ENCODE measurements at regions not wholly inside any gene's neighbourhood (a gene's known extent, or its start where the extent isn't known, plus 50 kb on each side); places are given as distances from the start of the nearest gene placed in this dataset.
"Not testable (repeated sequence)": the region's sequence is repeated elsewhere in the genome, so short reads cannot be mapped to it uniquely, and the experiment has no call there.

DNA sequence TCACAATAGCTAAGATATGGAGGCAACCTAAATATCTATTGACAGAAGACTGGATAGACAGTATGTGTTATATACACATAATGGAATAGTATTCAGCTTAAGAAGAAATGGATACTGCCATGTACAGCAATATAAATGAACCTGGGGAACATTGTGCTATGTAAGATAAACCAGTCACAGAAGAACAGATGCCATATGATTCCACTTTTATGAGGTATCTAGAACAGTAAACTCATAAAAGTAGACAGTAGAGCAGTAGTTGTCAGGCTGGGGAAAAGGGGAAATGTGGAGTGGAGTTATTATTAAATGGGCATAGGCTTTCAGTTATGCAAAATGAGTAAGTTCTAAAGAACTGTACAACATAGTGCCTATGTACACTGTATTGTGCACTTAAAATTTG is 1055.7 kb upstream of the TMEFF2 start:
- intact Hi-C loops (cut with DNase I) = no loop called here
- ATAC-seq (ENCODE audit: poor library complexity) (no peak), DNase-seq (no peak)

DNA sequence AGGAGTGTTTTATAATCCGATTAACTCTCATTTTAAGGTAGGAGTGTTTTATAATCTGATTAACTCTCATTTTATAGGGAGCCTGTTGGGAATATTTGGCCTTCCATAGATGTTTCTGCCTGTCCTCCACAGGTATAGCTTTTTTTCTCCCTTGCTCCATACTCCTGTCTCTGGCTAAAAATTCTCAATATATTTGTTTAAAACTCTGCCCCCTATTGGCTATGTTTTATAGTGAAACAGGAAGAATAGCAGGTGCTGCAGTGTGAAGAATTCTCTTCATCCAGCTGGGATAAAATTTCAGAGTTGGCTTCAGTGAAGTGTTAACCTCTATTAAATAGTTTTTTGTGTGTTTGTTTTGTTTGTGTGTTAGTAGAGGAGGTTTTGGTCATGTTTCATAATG is 1046.0 kb upstream of the TMEFF2 start:
- intact Hi-C loops (cut with DNase I) = no loop called here
- DNase-seq = no peak
- no peak for ATAC-seq (ENCODE audit: poor library complexity)

- ATAC-seq (ENCODE audit: poor library complexity) (no peak), DNase-seq (no peak)
- intact Hi-C loops (cut with DNase I) = no loop called here
Measured at GRCh38 chr2:193231634-193232033, 1036.9 kb upstream of the TMEFF2 start.

DNA sequence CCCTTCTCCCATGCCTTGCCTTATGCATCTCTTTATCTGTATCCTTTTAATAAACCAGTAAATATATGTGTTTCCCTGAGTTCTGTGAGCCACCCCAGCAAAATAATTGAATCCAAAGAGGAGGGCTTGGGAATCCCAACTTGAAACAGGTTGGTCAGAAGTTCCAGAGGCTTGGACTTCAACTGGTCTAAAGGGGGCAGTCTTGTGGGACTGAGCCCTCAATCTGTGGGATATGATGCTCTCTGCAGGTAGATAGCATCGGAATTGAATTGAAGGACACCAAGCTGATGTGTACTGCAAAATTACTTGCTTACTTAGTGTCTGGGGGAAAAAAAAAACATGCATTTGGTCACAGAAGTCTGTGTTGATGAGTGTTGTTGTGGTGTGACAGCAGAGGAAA is 1033.5 kb upstream of the TMEFF2 start:
- intact Hi-C loops (cut with DNase I) = no loop called here
- ATAC-seq (ENCODE audit: poor library complexity) (no peak), DNase-seq (no peak)

- DNase-seq (no peak), ATAC-seq (ENCODE audit: poor library complexity) (no peak)
- intact Hi-C loops (cut with DNase I) = no loop called here
Measured at GRCh38 chr2:193222454-193222853, 1027.7 kb upstream of the TMEFF2 start.

GRCh38 chr2:193219413-193219812 is 1024.7 kb upstream of the TMEFF2 start:
- intact Hi-C loops (cut with DNase I) = no loop called here
- DNase-seq (no peak), ATAC-seq (ENCODE audit: poor library complexity) (no peak)

DNA sequence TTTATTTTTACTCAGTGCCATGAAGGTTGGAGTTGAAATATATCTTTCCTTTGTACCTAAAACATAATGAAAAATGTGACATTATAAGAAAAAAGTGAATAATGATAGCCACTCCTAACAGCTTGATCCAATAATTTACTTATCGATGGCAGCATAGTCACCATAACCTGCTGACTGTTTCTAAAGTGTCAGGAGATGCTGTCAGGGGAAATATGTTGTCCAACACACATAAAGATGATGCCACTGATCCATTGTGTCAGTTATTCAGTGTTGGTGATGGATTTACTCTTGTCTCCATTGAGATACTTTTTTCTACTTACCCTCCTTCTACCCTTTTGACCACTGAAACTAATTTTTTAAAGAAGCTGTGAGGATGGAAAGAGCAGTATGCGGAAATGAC is 1006.9 kb upstream of the TMEFF2 start:
- ATAC-seq (ENCODE audit: poor library complexity) (no peak), DNase-seq (no peak)
- intact Hi-C loops (cut with DNase I) = no loop called here

DNA sequence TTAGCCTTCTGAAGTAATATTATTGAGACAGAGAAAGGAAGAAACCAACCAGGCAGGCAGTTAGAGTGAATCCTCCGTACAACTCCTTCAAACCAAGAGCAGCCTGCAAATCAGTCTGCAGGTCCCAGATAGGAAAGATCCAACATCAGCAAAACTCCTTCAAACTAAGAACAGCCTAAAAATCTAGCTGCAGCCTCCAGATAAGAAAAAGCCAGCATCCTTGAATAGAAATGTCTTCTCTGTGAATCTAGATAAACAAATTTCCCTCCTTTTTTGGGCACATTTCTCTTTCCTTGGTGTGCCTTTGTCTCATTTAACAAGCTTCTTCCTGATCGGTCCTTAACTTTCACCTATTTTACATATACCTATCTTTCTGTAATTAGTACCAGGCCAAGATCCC is 1004.6 kb upstream of the TMEFF2 start:
- ATAC-seq (ENCODE audit: poor library complexity) (no peak), DNase-seq (no peak)
- intact Hi-C loops (cut with DNase I) = no loop called here

GRCh38 chr2:193187816-193188215 is 993.1 kb upstream of the TMEFF2 start:
- intact Hi-C loops (cut with DNase I) = no loop called here
- DNase-seq = no peak
- no peak for ATAC-seq (ENCODE audit: poor library complexity)

DNA sequence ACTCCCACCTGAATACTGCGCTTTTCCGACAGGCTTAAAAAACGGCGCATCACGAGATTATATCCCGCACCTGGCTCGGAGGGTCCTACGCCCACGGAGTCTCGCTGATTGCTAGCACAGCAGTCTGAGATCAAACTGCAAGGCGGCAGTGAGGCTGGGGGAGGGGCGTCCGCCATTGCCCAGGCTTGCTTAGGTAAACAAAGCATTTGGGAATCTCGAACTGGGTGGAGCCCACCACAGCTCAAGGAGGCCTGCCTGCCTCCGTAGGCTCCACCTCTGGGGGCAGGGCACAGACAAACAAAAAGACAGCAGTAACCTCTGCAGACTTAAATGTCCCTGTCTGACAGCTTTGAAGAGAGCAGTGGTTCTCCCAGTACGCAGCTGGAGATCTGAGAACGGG is 976.2 kb upstream of the TMEFF2 start:
- ATAC-seq (ENCODE audit: poor library complexity); DNase-seq; intact Hi-C loops (cut with DNase I): not testable (repeated sequence)

DNA sequence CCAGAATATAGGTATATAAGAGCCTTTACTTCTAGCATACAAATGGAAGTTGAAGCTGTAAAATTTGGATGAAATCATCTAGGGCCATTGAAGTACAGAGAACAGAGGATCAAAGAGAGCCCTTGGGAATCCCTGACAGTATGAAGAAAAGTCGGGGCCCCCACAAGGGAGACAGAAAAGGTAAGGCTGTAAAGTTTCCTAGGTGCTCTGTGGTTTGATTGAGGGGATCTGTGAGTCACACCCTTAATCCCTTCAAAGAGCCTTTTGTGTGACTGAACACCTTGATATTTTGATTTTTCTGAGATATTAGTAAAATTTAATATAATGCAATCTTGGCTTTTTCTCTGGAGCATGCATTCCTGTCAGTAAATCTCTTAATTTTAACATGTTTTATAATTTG is 961.7 kb upstream of the TMEFF2 start:
- intact Hi-C loops (cut with DNase I) = no loop called here
- ATAC-seq (ENCODE audit: poor library complexity) = no peak
- no peak for DNase-seq

GRCh38 chr2:193154076-193154475 is 959.3 kb upstream of the TMEFF2 start:
- DNase-seq (no peak), ATAC-seq (ENCODE audit: poor library complexity) (no peak)
- intact Hi-C loops (cut with DNase I) = no loop called here

DNA sequence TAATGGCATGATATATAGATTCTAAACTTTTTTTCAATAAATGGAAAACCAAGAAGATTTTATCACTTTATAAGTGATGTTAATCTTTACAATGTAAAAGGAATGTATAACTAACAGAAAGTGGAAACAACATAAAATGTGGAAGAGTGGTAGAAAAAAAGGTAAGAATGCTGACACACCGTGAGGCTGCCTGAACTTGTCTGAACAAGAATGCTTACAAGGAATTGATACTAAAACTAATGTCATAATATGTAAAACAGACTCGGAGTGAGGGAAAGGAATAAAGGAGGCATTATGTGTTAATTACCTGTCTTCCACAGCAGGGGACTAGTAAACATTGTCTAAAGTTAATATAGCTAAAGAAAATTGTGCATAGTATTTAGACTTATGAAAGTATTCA is 958.8 kb upstream of the TMEFF2 start:
- ATAC-seq (ENCODE audit: poor library complexity) (no peak), DNase-seq (no peak)
- intact Hi-C loops (cut with DNase I) = no loop called here

GRCh38 chr2:193142467-193142866 is 947.7 kb upstream of the TMEFF2 start:
- intact Hi-C loops (cut with DNase I); ATAC-seq (ENCODE audit: poor library complexity); DNase-seq: not testable (repeated sequence)

DNA sequence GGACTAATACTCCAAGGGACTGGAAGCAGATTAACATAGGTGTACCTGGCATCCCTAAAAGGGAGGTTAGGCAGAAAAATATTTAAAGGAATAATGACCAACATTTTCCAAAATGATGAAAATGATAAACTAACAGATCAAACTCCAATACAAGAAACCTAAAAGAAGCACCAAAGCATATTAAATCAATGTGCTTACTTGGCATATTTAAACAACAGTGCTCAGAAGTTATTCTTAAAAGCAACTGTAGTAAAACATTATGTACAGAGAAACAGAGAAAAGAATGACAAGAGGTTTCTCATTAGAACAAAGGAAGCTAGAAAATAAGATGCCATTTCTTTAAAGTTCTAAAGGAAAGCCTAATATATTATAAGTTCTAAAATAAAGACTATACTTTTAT is 947.3 kb upstream of the TMEFF2 start:
- ATAC-seq (ENCODE audit: poor library complexity) (no peak), DNase-seq (no peak)
- intact Hi-C loops (cut with DNase I) = no loop called here

DNA sequence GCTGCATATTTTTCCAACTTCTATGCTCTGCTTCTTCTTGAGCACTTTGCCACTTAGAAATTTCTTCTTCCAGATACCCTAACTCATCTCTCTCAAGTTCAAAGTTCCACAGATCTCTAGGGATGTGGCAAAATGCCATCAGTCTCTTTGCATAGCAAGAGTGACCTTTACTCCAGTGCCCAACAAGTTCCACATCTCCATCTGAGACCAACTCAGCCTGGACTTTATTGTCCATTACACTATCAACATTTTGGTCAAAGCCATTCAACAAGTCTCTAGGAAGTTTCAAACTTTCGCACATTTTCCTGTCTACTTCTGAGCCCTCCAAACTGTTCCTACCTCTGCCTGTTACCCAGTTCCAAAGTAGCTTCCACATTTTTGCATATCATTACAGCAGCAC is 946.2 kb upstream of the TMEFF2 start:
- intact Hi-C loops (cut with DNase I); DNase-seq; ATAC-seq (ENCODE audit: poor library complexity): not testable (repeated sequence)

DNA sequence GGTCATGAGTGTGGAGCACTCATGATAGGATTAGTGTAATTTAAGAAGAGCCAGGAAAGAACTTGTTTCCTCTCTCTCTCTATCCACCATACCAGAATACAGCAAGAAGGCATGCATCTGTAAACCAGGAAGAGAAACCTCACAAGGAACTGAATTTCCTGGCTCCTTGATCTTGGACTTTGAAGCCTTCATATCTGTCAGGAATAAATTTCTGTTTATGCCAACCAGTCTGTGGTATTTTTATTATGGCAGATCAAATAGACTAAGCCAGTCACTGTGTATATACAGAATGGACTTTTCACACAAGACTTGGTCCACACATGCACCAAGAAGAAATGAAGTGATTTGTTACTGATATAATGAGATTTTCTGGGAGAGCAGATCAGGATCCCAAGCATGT is 930.1 kb upstream of the TMEFF2 start:
- DNase-seq (no peak), ATAC-seq (ENCODE audit: poor library complexity) (no peak)
- intact Hi-C loops (cut with DNase I) = no loop called here

DNA sequence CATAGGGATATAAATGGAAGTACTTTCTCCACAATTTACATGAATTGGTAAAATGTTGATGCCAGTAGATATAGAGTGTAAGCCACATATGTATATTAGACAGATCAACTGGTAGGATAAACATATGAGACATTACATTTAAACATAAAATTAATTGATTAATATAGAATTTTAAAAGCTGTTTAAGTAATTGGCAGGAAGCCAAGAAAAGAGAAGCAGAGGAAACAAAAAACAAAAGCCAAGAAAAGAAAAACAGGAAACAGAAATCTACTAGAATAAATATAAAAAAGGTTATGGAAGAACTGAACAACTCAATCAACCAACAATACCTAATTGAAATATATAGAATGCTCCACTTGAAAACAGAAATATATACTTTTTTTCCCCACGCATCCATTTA is 920.1 kb upstream of the TMEFF2 start:
- intact Hi-C loops (cut with DNase I) = no loop called here
- ATAC-seq (ENCODE audit: poor library complexity) (no peak), DNase-seq (no peak)

- no peak for ATAC-seq (ENCODE audit: poor library complexity)
- no peak for DNase-seq
- intact Hi-C loops (cut with DNase I) = no loop called here
Measured at GRCh38 chr2:193112986-193113385, 918.3 kb upstream of the TMEFF2 start.

DNA sequence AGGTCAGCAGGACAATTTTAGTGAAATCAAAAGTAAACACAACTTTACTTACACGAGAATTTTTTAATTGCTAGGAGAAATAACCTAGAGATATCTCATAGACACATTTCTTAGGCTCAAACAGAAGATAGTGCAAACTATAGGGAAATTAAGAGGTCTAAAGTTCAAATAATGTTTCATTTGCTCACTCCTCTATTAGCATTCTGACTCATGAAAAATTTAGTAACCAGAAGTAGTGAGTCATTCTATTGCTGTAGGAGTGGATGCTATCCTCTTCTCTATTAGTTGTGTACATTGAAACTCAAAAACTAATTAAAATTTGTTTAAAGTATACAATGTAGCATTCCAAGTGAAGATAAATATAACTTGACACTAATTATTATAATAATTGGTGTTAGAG is 908.3 kb upstream of the TMEFF2 start:
- no peak for DNase-seq
- ATAC-seq (ENCODE audit: poor library complexity) = no peak
- intact Hi-C loops (cut with DNase I) = no loop called here

GRCh38 chr2:193101591-193101990 is 906.9 kb upstream of the TMEFF2 start:
- intact Hi-C loops (cut with DNase I) = no loop called here
- DNase-seq (no peak), ATAC-seq (ENCODE audit: poor library complexity) (no peak)

- ATAC-seq (ENCODE audit: poor library complexity) = no peak
- intact Hi-C loops (cut with DNase I) = no loop called here
- no peak for DNase-seq
Measured at GRCh38 chr2:193088026-193088425, 893.3 kb upstream of the TMEFF2 start.
